ENCODE measurements at regions not wholly inside any gene's neighbourhood (a gene's known extent, or its start where the extent isn't known, plus 50 kb on each side); places are given as distances from the start of the nearest gene placed in this dataset.

DNA sequence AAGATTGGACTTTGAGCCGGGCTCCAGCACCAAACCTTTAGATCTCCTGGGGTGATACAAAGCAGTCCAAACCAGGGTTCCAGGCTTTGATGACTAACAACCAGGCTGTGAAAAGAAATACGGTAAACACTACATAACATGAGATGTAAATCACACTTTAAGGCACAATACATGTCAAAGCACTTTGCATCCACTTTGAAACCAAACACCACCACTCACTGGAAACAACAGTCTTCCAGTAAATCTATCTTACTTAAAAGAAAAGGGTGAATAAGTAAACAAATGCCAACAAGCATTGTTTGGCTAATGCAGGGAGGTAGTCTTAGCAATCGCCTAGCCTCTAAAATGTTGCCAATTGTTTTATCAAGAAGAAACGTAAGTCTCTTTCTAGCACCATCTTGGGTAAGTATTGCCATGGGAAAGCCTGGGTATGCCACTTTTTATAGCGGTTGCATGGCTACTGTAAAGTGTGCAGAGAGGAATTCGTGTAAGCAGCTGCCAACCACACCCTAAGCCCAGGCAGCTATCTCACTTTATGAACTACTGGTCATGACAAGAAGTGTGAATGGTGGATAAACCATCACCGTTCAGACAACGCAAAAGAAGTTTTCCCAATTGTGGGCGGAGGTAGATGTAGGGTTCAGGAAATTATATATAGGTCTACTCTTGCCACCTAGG is 267.4 kb upstream of the PSMD7 start:
- H3K27ac ChIP-seq (ENCODE audit: low read depth, low read length, poor library complexity, severe bottlenecking) = no peak overlapping the region
- no peaks in the 10 kb centered on the region for H3K4me1 ChIP-seq (ENCODE audit: insufficient read depth, low read length, severe bottlenecking)
- no peaks in the 10 kb centered on the region for H3K36me3 ChIP-seq (ENCODE audit: insufficient read depth, low read length)
- no peak for TF ChIP-seq EZH2 (IDR thresholded peaks at IDR 0.05; ENCODE audit: borderline replicate concordance, low read length)
- TF ChIP-seq CTCF (IDR thresholded peaks at IDR 0.05; ENCODE audit: low read length) = no peak
- H3K27me3 ChIP-seq (ENCODE audit: insufficient read depth, low read length) = no peaks in the 10 kb centered on the region; the same call in 1 of the 2 replicates
- no peak overlapping the region for H3K9ac ChIP-seq (ENCODE audit: low read length)
- no peak overlapping the region for H3K4me3 ChIP-seq (ENCODE audit: low read depth, low read length, poor library complexity, severe bottlenecking)
- H3K9me3 ChIP-seq (ENCODE audit: low read length) = no peaks in the 10 kb centered on the region
- H3K79me2 ChIP-seq (ENCODE audit: insufficient read depth, low read length) = no peaks in the 10 kb centered on the region
- no peaks in the 10 kb centered on the region for H3F3A ChIP-seq (ENCODE audit: insufficient read depth, low read length)
- no peak overlapping the region for H3K4me2 ChIP-seq (ENCODE audit: low read length)
- H2AFZ ChIP-seq (ENCODE audit: low read length) = no peak overlapping the region
- no peaks in the 10 kb centered on the region for H3K9me2 ChIP-seq (ENCODE audit: low read depth, low read length)
- no peaks in the 10 kb centered on the region for H4K20me1 ChIP-seq (ENCODE audit: insufficient read depth, low read length)

GRCh38 chr16:74026373-74027281 is 270.0 kb upstream of the PSMD7 start:
- Histone ChIP-seq H3F3A (ENCODE audit: insufficient read depth, low read length) (no peaks in the 10 kb centered on the region), H3K4me1 (ENCODE audit: insufficient read depth, low read length, severe bottlenecking) (no peaks in the 10 kb centered on the region), H3K9ac (ENCODE audit: low read length) (no peak overlapping the region), H3K4me3 (ENCODE audit: low read depth, low read length, poor library complexity, severe bottlenecking) (no peak overlapping the region), H3K27ac (ENCODE audit: low read depth, low read length, poor library complexity, severe bottlenecking) (no peak overlapping the region), H3K36me3 (ENCODE audit: insufficient read depth, low read length) (no peaks in the 10 kb centered on the region), H2AFZ (ENCODE audit: low read length) (no peak overlapping the region), H3K9me2 (ENCODE audit: low read depth, low read length) (no peaks in the 10 kb centered on the region), H4K20me1 (ENCODE audit: insufficient read depth, low read length) (no peaks in the 10 kb centered on the region), H3K27me3 (ENCODE audit: insufficient read depth, low read length) (no peaks in the 10 kb centered on the region; the same call in 1 of the 2 replicates), H3K79me2 (ENCODE audit: insufficient read depth, low read length) (no peaks in the 10 kb centered on the region), H3K9me3 (ENCODE audit: low read length) (no peaks in the 10 kb centered on the region), H3K4me2 (ENCODE audit: low read length) (no peak overlapping the region)
- TF ChIP-seq EZH2 (IDR thresholded peaks at IDR 0.05; ENCODE audit: borderline replicate concordance, low read length) (no peak), CTCF (IDR thresholded peaks at IDR 0.05; ENCODE audit: low read length) (no peak)

- Histone ChIP-seq H3K9ac (ENCODE audit: low read length) (no peak overlapping the region), H3K27me3 (ENCODE audit: insufficient read depth, low read length) (no peaks in the 10 kb centered on the region; the same call in 1 of the 2 replicates), H3F3A (ENCODE audit: insufficient read depth, low read length) (no peaks in the 10 kb centered on the region), H3K4me1 (ENCODE audit: insufficient read depth, low read length, severe bottlenecking) (no peaks in the 10 kb centered on the region), H3K36me3 (ENCODE audit: insufficient read depth, low read length) (no peaks in the 10 kb centered on the region), H3K4me3 (ENCODE audit: low read depth, low read length, poor library complexity, severe bottlenecking) (no peak overlapping the region), H3K79me2 (ENCODE audit: insufficient read depth, low read length) (no peaks in the 10 kb centered on the region), H3K4me2 (ENCODE audit: low read length) (no peak overlapping the region), H4K20me1 (ENCODE audit: insufficient read depth, low read length) (no peaks in the 10 kb centered on the region), H2AFZ (ENCODE audit: low read length) (no peak overlapping the region), H3K9me2 (ENCODE audit: low read depth, low read length) (no peaks in the 10 kb centered on the region), H3K27ac (ENCODE audit: low read depth, low read length, poor library complexity, severe bottlenecking) (no peak overlapping the region), H3K9me3 (ENCODE audit: low read length) (no peaks in the 10 kb centered on the region)
- TF ChIP-seq EZH2 (IDR thresholded peaks at IDR 0.05; ENCODE audit: borderline replicate concordance, low read length) (no peak), CTCF (IDR thresholded peaks at IDR 0.05; ENCODE audit: low read length) (no peak)
Measured at GRCh38 chr16:74024953-74025352, 271.7 kb upstream of the PSMD7 start.
